Smooth muscle cell (in vitro differentiated cells): ENCODE measurements at regions not wholly inside any gene's neighbourhood (a gene's known extent, or its start where the extent isn't known, plus 50 kb on each side); places are given as distances from the start of the nearest gene placed in this dataset.

Experiments
- DNase-seq: peaks from one replicate; lab custom pipeline; 2025; ENCODE audit not compliant: unreplicated experiment; lab: John Stamatoyannopoulos, UW
- H2AFZ ChIP-seq: fragments of 200-600 bp; sonication (generic); 2 replicates; pipeline ENCODE4 v1.6.0; 2016; ENCODE audit warnings: antibody characterized with exemption, low read depth, mild to moderate bottlenecking
- H3F3A ChIP-seq: fragments of 200-600 bp; sonication (generic); 2 replicates; pipeline ENCODE4 v1.6.0; 2017; ENCODE audit warnings: antibody characterized with exemption, low read depth
- H3K27ac ChIP-seq: fragments of 200-600 bp; sonication (generic); 2 replicates; pipeline ENCODE4 v1.5.1; 2016; ENCODE audit warnings: low read depth, mild to moderate bottlenecking
- H3K27me3 ChIP-seq: fragments of 200-600 bp; sonication (generic); 2 replicates; pipeline ENCODE4 v1.6.1; 2016; ENCODE audit warnings: low read depth, mild to moderate bottlenecking
- H3K36me3 ChIP-seq: fragments of 200-600 bp; sonication (generic); 2 replicates; pipeline ENCODE4 v1.5.1; 2016; ENCODE audit warnings: low read depth
- H3K4me1 ChIP-seq: fragments of 200-600 bp; sonication (generic); 2 replicates; pipeline ENCODE4 v1.5.1; 2016; ENCODE audit warnings: low read depth
- H3K4me2 ChIP-seq: fragments of 200-600 bp; sonication (generic); 2 replicates; pipeline ENCODE4 v1.6.0; 2016; ENCODE audit warnings: mild to moderate bottlenecking
- H3K4me3 ChIP-seq: fragments of 200-600 bp; sonication (generic); 2 replicates; pipeline ENCODE4 v1.5.1; 2016; ENCODE audit warnings: mild to moderate bottlenecking
- H3K79me2 ChIP-seq: fragments of 200-600 bp; sonication (generic); 2 replicates; pipeline ENCODE4 v1.6.0; 2016; ENCODE audit warnings: low read depth, mild to moderate bottlenecking
- H3K9ac ChIP-seq: fragments of 200-600 bp; sonication (generic); 2 replicates; pipeline ENCODE4 v1.6.0; 2016; ENCODE audit warnings: low read depth
- H3K9me3 ChIP-seq: fragments of 200-600 bp; sonication (generic); replicated peaks from 2 replicates; pipeline ENCODE4 v1.5.1; 2016; ENCODE audit warnings: low read depth
- H4K20me1 ChIP-seq: fragments of 200-600 bp; sonication (generic); 2 replicates; pipeline ENCODE4 v1.6.0; 2016; ENCODE audit warnings: low read depth
- WGBS: methylation state at CpG from one replicate; pipeline ENCODE4 v1.1.7; 2016; ENCODE audit warnings: low lambda C conversion rate; 5-methylcytosine and 5-hydroxymethylcytosine counted together
- TF ChIP-seq, protein P1 (sequence below): fragments of 200-600 bp; sonication (generic); IDR thresholded peaks from 2 replicates; pipeline ENCODE4 v1.5.1; 2017; ENCODE audit warnings: borderline replicate concordance, mild to moderate bottlenecking, antibody characterized with exemption; ENCODE audit not compliant: insufficient read depth, poor library complexity, severe bottlenecking

DNA sequence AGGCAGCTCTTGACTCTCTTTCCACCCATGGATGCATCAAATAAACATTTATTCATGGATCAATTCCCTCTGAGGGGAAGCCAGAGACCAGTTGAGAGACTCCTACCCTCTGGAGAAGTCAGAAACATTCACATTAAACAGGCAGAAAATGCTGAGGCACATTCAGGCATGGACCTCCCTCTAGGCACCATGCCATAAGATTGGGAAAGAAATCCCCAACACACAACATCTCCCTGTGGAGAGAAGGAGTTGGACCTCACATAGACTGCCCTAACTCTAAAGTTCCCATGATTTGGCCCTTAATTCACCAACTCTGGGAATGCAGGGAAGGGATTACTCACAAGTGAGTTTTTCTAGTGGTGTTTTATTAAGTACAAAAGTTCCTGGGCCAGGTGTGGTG, 415.3 kb upstream of the C1orf87 start:
- H4K20me1 ChIP-seq: no peaks in the 10 kb centered on the region
- no peak overlapping the region for H3K4me2 ChIP-seq
- H3F3A ChIP-seq: no peaks in the 10 kb centered on the region
- H3K27ac ChIP-seq: no peak overlapping the region
- H3K79me2 ChIP-seq: no peaks in the 10 kb centered on the region
- TF ChIP-seq, protein P1, sequence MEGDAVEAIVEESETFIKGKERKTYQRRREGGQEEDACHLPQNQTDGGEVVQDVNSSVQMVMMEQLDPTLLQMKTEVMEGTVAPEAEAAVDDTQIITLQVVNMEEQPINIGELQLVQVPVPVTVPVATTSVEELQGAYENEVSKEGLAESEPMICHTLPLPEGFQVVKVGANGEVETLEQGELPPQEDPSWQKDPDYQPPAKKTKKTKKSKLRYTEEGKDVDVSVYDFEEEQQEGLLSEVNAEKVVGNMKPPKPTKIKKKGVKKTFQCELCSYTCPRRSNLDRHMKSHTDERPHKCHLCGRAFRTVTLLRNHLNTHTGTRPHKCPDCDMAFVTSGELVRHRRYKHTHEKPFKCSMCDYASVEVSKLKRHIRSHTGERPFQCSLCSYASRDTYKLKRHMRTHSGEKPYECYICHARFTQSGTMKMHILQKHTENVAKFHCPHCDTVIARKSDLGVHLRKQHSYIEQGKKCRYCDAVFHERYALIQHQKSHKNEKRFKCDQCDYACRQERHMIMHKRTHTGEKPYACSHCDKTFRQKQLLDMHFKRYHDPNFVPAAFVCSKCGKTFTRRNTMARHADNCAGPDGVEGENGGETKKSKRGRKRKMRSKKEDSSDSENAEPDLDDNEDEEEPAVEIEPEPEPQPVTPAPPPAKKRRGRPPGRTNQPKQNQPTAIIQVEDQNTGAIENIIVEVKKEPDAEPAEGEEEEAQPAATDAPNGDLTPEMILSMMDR: no peak
- no peaks in the 10 kb centered on the region for H3K9me3 ChIP-seq
- H2AFZ ChIP-seq: no peak overlapping the region
- no peak overlapping the region for H3K4me3 ChIP-seq
- H3K36me3 ChIP-seq: no peaks in the 10 kb centered on the region
- no peak overlapping the region for H3K9ac ChIP-seq
- DNase-seq: no peak
- no peaks in the 10 kb centered on the region for H3K27me3 ChIP-seq
- H3K4me1 ChIP-seq: no peaks in the 10 kb centered on the region

DNA sequence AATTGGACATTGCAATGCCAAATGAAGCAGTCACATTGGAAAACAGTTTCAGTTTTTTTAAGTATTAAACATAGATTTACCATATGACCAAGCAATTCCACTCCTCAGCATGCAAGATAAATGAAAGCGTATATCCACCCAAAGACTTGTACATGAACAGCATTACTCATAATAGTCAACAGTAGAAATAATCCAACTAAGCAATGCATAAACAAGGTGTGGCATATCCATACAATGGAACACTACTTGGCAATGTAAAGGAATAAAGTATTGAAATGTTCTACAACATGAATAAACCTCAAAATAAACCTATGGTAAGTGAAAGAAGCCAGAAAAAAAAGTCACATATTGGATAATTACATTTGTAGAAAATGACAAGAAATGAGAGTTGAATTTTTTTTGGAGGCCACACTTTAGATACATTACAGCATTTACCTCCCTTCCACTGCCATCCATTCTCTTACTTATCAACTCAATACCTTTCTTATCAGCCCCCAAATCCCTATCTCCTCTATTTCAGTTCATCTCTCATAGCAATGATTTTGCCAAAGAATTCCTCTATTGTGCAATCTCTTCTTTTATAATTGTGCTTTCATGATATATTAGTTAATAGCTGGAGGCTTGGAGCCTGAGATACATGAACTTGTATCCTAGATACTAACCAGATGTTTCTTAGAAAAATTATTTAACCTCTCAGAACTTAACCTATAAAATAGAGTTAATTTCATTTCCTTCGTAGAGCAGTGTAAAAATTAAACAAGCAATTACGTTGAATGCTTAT, 414.2 kb upstream of the C1orf87 start:
- no peak overlapping the region for H3K27ac ChIP-seq
- H3F3A ChIP-seq: no peaks in the 10 kb centered on the region
- no peaks in the 10 kb centered on the region for H3K27me3 ChIP-seq
- H3K36me3 ChIP-seq: no peaks in the 10 kb centered on the region
- H2AFZ ChIP-seq: no peak overlapping the region
- H3K4me1 ChIP-seq: no peaks in the 10 kb centered on the region
- 87% methylated on average over 3 of the region's 3 CpGs for WGBS
- DNase-seq: no peak
- no peak overlapping the region for H3K9ac ChIP-seq
- no peaks in the 10 kb centered on the region for H3K79me2 ChIP-seq
- TF ChIP-seq, protein P1: no peak
- H3K4me3 ChIP-seq: no peak overlapping the region
- no peaks in the 10 kb centered on the region for H4K20me1 ChIP-seq
- no peaks in the 10 kb centered on the region for H3K9me3 ChIP-seq
- H3K4me2 ChIP-seq: no peak overlapping the region

DNA sequence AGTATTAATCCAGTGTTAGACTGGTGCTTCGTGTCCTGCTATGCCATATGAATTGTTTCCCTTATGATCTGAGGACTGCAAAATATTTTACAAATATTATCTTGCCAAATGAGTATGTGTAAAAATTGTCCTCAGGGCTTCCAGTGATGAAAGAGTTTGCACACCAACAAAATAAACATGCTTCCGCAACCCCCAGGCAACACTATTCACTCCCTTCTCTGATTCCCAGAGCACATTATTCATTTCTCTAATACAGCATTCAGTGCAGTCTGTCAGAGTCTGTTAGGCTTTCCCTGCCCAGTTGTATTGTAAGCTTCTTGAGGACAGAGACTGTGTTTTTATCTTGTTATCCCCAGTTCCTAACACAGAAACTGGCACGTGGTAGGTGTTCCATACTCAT, 409.9 kb upstream of the C1orf87 start:
- peaks cover under 1% of the 10 kb centered on the region for H3K9me3 ChIP-seq
- no peaks in the 10 kb centered on the region for H3K27me3 ChIP-seq
- no peak overlapping the region for H3K4me2 ChIP-seq
- H3K4me3 ChIP-seq: no peak overlapping the region
- no peaks in the 10 kb centered on the region for H3F3A ChIP-seq
- no peaks in the 10 kb centered on the region for H3K36me3 ChIP-seq
- 86% methylated on average over 3 of the region's 3 CpGs for WGBS
- H3K9ac ChIP-seq: no peak overlapping the region
- H2AFZ ChIP-seq: no peak overlapping the region
- H3K79me2 ChIP-seq: no peaks in the 10 kb centered on the region
- H3K4me1 ChIP-seq: no peaks in the 10 kb centered on the region
- H3K27ac ChIP-seq: no peak overlapping the region
- no peak for DNase-seq
- no peaks in the 10 kb centered on the region for H4K20me1 ChIP-seq
- TF ChIP-seq, protein P1: no peak

DNA sequence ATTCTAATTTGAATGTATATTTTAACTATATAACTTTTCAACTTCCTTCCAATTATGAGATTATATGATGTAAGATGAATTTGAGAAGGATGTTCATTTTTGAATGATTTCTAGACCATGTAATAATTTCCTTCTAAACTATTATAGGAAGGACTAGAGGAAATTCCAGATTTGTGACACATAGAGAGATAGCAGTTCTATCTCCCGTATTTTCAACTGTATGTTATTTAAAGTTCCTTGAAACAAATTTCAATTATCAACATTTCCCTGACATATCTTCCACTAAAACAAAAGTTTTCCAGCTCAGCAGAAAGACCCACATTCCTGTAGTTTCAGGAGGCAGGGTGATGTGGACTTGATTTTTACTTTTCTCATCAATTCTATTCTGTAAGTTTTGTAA, 396.7 kb upstream of the C1orf87 start:
- Histone ChIP-seq H3K4me1 (no peaks in the 10 kb centered on the region), H2AFZ (peak overlapping the region; percentile 20), H3K9ac (no peak overlapping the region), H3K79me2 (no peaks in the 10 kb centered on the region), H4K20me1 (no peaks in the 10 kb centered on the region), H3K9me3 (no peaks in the 10 kb centered on the region), H3K4me3 (no peak overlapping the region), H3K36me3 (no peaks in the 10 kb centered on the region), H3K27me3 (no peaks in the 10 kb centered on the region), H3F3A (no peaks in the 10 kb centered on the region), H3K27ac (no peak overlapping the region), H3K4me2 (peak overlapping the region; percentile 16)
- 22% methylated on average over 1 of the region's 1 CpG for WGBS
- TF ChIP-seq, protein P1: no peak
- no peak for DNase-seq
